GM18505 (cell line): ENCODE measurements at regions not wholly inside any gene's neighbourhood (a gene's known extent, or its start where the extent isn't known, plus 50 kb on each side); places are given as distances from the start of the nearest gene placed in this dataset.
A peak's percentile ranks its signal among the peaks of the same experiment; 100 is the strongest.

Source experiments
- ATAC-seq: cut with Tn5 transposase; IDR thresholded peaks from one replicate; pipeline ENCODE4 v1.9.1; 2021; ENCODE audit not compliant: unreplicated experiment
- POLR2A ChIP-seq: IDR thresholded peaks from 4 replicates; pipeline ENCODE4 v1.6.1; 2011; ENCODE audit warnings: borderline replicate concordance; ENCODE audit not compliant: insufficient read depth, insufficient read length; ENCODE audit errors: extremely low read depth

DNA sequence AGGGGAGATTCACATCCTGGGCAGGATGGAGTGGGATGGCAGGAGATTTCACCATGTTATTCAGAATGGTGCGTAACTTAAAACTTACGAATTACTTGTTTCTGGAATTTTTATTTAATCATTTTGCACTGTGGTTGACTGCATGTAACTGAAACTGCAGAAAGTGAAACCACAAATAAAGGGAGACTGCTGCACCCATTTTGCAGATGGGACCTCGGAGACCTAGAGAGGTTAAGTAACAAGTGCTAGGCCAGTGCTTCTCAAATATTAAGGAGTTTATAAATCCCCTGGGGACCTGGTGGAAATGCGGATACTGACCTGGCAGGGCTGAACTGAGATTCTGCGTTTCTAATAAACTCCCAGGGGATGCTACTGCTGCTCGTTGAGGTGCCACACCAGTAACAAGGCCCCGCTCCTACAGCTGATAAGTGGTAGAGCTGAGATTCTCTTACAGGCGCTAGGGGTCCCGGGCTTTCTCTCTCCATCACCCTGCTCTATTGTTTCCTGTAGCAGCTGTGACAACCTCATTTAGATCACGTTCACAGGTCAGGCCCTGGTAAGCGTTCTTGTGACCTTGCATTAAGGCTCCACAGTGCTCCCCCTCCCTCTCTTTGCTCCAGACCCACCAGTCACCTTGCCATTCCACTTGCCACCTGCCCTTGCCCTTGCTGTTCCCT, 167.1 kb upstream of the CDH13 start:
- no peak for ATAC-seq

DNA sequence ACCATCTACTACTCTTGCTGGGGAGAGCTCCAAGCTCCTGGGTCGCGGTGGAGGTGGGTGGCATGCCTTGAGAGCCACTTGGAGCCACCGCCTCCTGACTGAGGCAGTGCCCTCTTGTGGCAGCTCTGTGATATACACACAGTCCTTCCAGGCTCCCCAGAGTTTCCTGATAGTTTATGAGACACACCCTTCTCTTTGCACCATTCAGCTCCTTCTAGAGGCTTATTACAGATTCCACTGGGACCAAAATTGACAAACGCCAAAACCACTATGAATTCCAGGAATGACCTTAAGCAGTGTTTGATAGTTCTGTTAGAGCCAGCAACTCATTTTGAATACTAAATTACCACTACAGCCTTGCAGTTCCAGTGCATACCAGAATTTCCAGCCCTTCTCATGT, 170.1 kb upstream of the CDH13 start:
- ATAC-seq: peak; percentile 83
- TF ChIP-seq POLR2A: no peak

More for the DNA sequence above, 167.1 kb upstream of the CDH13 start:
- no peak for TF ChIP-seq POLR2A

DNA sequence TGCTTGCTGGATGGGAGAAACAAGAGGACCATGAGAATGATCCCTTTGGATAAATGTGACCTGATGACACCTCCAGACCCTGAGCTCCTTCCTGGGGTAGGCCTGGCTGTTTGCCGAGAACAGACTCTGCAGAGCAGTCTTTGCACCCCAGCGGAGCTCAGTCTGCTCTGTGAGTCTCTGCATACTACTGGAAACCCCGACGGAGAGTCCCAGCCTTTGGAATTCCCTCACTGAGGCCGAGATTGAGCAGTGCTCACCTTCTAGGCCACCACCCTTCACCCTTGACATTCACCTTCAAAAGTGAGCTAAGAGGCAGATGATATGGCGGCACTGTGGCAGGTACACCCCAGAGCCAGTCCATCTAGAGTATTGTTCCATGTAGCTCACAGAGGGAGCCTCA, 172.2 kb upstream of the CDH13 start:
- TF ChIP-seq POLR2A: no peak

DNA sequence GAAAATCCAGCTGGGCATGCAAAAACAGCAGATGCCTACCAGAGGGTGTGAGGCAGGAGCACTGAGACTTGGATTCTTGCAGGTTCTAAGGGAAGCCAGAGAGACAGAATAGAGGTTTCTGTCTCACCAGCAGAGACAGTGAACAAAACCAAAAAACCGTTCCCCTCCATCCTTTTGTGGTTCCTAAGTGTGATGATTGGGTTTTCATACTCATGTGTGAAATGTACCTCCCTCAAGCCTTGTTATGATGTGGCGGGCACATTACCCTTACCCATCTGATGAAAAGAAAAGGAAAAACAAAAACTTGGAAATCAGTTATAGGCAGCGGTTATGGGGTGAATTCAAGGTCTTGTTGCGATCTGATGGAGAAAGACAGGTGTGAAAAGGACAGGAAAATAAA, 172.6 kb upstream of the CDH13 start:
- no peak for ATAC-seq
- TF ChIP-seq POLR2A: no peak

More for the DNA sequence above, 172.2 kb upstream of the CDH13 start:
- ATAC-seq: no peak

DNA sequence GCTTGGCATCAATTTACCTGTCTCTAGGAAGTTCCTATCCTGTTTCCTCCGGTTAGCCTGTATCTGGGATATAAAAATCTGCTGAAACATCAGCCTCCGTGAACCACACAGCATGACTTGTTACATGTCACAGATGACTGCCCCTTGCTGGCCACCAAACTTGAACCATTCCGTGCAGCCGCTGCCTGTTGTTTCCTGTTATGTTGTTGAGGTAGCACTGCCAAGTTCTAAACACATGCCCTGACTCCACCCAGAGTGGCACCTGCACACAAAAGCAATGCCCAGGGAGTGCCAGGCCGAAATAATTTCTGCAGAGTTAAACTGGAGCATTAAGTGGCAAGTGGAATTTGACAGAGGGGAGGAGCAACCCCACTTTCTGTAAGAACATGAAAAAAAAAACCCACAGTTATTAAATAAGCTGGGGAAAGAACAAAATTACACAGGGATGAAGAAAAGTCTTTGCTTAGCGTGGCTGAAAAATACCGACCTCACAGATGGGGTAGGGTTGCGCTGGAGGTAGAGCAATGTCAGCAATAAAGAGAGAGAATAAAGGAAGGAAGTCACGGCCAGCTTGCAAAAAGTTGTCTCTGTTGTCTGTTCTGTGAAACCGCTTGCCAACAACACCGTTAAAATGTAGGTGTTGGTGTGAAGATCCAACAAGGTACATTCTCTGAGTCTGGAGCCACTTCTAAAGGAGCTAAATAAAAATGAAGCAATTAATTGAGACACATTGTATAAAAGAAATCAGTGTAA, 174.6 kb upstream of the CDH13 start:
- ATAC-seq: no peak
- TF ChIP-seq POLR2A: no peak

DNA sequence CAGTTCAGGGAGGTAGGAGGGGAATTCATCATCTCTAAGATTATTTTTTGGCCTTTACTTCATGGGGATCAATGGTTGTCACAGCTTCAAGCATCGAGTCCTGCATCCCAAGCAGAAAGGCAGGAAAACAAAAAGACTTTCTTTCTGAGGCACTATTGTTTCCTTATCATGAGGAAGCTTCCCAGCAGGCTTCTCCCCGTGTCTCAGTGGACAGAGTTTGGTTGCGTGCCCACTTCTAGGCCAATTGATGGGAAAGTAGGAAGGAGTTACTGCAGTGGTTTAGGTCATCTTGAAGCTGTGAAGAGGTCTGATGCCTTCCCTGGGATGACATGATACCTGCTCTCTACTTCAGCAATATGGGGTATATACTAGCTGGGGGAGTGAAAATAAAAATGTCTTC, 175.3 kb upstream of the CDH13 start:
- no peak for TF ChIP-seq POLR2A
- no peak for ATAC-seq

DNA sequence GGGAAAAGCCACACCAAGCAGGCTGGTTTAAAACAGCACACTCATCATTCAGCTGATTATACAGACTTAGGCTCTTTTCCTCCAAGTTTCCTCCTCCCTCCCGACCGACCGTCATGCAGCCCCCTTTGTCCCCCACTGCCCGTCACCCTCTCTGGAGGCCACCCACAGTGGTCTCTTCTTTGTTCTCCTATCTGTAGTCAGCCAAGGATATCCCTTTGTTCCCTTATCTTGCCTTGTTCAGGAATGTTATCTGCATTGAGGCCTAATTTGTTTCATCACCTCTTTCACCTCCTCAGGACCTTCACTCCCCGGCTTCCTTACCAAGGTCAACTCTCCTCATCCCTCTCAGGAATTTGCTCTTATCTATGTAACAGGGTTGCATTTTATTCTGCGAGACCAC, 186.4 kb upstream of the CDH13 start:
- TF ChIP-seq POLR2A: no peak
- no peak for ATAC-seq

DNA sequence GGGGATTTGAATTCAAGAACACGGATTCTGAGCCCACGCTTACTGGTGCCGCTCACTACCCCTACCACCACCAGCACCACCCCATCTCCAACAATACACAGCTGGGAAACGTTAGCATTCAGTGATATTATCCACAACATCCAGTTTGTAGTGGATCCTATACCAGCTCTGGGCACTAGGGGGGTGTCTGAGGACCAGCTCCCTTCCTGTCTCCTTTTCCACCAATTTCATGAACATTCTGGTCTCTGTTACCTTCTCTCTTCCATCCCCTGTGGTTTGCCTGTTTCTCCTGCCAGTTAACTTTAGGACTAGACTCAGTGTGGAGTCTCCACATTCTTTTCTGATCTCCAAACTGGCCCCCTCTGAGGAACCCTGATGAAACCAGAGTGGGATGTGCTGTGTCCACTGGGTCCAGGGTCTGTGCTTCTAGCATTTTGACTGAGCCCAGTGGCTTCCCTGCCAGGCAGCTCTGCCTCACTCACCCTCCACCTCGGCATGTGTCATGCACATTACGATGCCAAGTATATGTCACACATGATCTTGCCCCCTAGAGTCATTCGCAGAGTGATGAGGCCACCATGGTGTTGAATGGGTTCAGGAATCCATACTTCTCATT, 187.0 kb upstream of the CDH13 start:
- no peak for ATAC-seq

DNA sequence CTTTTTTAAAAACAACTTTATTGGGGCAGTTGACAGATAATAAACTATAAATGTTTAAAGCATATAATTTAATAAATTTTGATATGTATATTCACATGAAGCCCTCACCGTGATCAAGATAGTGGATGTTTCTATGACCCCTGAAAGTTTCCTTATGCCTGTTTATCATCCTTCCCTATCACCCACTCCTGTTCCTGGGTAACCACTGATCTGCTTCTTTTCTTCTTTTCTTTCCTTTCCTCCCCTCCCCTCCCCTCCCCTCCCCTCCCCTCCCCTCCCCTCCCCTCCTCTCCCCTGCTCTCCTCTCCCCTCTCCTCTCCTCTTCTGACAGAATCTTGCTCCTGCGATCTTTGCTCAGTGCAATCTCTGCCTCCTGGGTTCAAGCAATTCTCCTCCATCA, 193.7 kb upstream of the CDH13 start:
- ATAC-seq: no peak
- TF ChIP-seq POLR2A: no peak

More for the DNA sequence above, 187.0 kb upstream of the CDH13 start:
- TF ChIP-seq POLR2A: no peak

DNA sequence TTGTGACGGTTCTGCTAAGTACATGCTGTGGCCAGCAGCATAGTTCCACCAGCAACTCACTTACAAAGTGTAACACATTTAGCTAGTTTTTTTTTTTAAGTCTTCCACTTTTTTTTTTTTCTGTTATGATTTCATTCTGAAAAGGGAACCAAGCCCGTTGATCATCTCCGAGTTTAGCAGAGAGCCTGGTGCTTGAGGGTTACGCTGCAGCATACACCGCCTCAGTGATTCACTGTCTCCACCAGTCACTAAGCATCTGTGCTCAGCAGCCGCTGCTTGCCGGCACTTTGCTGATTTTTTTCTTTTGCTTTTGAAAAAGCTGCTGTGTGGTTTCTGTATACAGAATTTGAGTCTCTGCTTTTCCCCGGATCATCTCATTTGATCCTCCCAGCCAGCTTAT, 194.5 kb upstream of the CDH13 start:
- no peak for TF ChIP-seq POLR2A
- ATAC-seq: no peak

DNA sequence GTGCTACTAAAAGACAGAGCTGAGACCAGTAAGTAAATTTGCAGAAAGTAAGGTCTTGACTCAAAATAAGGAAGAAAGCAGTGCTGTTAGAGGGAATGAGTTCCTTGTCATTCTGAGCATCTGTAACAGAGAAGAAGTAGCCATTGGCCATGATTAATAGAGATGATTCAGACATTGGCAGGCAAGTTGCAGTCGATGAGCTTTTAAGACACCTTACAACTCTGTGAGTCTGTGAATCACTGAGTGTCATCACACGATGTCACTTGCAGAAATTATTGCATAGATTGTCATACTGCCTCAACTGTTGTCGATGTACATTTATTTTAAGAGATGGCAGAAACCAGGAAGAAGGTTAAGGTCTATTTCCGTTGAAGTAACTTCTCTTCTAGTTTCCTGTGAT, 201.1 kb upstream of the CDH13 start:
- ATAC-seq: no peak

DNA sequence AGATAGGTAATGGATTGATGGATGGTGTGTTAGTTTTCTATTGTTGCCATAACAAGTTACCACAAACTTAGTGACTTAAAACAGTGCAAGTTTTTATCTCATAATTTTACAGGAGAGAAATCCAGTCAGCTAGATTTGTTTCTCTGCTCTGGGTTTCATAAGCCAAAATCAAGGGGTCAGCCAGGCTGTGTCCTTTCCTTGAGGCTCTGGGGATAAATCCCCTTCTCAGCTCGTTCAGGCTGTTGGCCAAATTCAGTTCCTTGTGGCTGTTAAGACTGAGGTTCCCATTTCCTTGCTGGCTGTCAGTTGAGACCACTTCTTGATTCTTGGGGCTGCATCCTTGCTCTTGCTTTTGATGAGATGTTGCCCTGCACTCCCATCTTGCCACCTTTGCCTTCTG, 204.9 kb upstream of the CDH13 start:
- no peak for TF ChIP-seq POLR2A
- no peak for ATAC-seq

More for the DNA sequence above, 201.1 kb upstream of the CDH13 start:
- no peak for TF ChIP-seq POLR2A

DNA sequence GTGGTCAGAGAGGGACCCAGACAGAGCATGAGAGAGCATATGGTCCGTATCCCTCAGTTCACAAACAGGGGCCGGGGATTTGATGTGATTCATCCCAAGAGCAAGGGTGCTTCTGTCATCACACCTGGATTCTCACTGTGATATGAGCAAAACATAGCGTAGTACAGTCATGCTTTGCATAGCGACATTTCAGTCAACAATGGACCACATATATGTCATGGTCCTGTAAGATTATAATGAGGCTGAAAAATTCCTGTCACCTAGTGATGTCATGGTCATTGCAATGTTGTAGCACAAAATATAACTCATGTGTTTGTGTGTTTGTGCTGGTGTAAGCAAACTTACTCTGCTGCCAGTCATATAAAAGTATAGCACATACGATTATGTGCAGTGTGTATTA, 207.4 kb upstream of the CDH13 start:
- no peak for ATAC-seq
- TF ChIP-seq POLR2A: no peak

DNA sequence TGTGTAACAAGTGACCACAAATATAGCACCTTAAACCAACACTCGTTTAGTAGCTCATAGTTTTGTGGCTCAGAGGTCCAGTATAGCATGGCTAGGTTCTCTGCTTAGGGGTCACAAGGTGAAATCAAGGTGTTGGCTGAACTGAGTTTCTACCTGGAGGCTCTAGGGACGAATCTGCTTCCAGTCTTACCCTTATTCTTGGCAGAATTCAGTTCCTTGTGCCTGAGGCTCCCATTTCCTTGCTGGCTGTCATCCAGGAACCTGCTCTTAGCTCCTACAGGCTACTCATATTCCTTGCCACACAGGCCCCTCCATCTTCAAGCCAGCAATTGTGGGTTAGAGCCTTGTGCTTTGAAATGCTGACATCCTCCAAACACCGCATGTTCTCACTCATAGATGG, 212.3 kb upstream of the CDH13 start:
- no peak for ATAC-seq
- TF ChIP-seq POLR2A: no peak
